ENCODE measurements at regions not wholly inside any gene's neighbourhood (a gene's known extent, or its start where the extent isn't known, plus 50 kb on each side); places are given as distances from the start of the nearest gene placed in this dataset.

DNA sequence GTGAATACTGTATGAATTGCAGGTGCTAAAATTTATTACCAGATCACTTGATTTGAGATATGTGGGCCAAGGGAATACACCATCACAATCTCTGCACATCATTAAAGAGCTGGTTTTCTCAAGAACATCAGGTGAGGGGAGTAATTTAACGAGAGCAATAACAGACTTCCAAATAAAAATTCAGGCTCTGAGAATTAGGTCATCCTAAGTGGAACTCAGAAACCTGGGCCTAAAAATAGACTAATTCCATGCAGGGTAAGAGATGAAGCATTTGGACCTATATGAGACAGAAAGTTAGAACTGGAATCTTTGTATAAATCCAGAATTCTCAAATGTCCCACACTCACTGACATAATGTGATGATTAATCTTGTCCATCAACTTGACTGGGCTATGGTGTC lies 331.1 kb downstream of the ZNF621 start:
- TF ChIP-seq, protein P1, sequence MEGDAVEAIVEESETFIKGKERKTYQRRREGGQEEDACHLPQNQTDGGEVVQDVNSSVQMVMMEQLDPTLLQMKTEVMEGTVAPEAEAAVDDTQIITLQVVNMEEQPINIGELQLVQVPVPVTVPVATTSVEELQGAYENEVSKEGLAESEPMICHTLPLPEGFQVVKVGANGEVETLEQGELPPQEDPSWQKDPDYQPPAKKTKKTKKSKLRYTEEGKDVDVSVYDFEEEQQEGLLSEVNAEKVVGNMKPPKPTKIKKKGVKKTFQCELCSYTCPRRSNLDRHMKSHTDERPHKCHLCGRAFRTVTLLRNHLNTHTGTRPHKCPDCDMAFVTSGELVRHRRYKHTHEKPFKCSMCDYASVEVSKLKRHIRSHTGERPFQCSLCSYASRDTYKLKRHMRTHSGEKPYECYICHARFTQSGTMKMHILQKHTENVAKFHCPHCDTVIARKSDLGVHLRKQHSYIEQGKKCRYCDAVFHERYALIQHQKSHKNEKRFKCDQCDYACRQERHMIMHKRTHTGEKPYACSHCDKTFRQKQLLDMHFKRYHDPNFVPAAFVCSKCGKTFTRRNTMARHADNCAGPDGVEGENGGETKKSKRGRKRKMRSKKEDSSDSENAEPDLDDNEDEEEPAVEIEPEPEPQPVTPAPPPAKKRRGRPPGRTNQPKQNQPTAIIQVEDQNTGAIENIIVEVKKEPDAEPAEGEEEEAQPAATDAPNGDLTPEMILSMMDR (IDR thresholded peaks at IDR 0.05; ENCODE audit: control extremely low read depth, extremely low read depth, low read depth, missing control alignments), result no peak
- DNase-seq (ENCODE audit: extremely low spot score), result no peak
- ChIA-PET POLR2A (no interaction called here), CTCF (interaction anchor here (1.5 kb wide), 1 partner anchor 14 kb away, joined by 3 read pairs; no protein-coding TSS in a partner anchor)

DNA sequence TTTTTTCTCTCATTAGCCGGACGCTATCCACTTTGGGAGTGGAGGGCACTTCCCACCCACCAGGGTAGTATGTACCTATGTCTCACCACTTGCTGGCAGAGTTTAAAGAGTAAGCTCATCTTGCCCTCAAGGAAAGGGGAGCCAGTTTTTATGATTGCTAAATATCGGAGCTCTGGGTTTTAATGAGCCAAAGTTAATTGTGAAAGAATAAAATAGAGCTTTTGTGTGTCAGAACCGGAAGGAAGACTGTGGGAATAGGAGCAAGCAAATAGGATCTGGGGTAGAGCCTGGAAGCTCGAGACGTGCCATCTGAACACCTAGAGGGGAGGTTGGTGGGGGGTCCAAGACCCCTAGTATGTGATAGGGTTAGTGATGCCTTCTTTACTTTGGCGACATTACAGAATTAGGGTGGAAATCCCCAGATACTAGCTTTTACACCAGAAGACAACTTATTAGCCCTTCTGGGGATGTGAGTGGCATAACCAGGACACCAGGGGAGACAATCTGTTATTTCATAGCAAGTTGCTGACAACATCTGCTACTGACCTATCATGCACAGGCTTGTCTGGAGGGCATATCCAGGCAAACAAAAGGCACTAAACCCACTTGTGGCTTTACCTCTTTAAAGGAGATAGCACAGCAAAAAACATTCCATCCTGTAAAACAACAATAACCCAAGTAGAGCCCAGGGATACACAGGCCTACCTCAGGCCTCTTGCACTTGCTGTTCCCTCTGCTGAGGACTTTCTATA lies 333.8 kb downstream of the ZNF621 start:
- DNase-seq (ENCODE audit: extremely low spot score), result no peak
- TF ChIP-seq, protein P1 (IDR thresholded peaks at IDR 0.05; ENCODE audit: control extremely low read depth, extremely low read depth, low read depth, missing control alignments), result no peak
- CTCF ChIA-PET, result interaction anchor here (0.6 to 1.2 kb wide), 2 partner anchors 14 to 70 kb away, joined by 3 read pairs; no protein-coding TSS in a partner anchor
- POLR2A ChIA-PET, result no interaction called here

DNA sequence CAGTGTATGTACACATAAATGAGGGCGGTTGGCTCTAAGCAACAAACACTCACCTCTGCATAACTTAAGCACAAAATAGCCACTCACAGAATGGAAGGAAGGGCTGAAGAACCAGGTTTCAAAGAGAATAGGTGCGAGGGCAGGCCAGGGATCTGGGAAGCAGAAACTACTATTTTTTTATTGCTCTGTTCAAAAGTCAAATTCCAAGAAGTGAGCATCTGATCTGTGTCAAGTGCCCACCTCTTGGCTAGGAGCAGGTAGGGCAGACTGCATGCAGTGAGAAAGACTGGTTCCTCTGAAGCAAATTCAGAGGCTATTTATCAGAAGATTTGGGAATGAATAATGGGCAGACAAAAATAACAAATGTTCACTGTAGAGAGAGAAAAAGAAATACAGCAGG lies 336.4 kb upstream of the CTNNB1 start:
- DNase-seq (ENCODE audit: extremely low spot score), result no peak
- ChIA-PET POLR2A (no interaction called here), CTCF (no interaction called here)

DNA sequence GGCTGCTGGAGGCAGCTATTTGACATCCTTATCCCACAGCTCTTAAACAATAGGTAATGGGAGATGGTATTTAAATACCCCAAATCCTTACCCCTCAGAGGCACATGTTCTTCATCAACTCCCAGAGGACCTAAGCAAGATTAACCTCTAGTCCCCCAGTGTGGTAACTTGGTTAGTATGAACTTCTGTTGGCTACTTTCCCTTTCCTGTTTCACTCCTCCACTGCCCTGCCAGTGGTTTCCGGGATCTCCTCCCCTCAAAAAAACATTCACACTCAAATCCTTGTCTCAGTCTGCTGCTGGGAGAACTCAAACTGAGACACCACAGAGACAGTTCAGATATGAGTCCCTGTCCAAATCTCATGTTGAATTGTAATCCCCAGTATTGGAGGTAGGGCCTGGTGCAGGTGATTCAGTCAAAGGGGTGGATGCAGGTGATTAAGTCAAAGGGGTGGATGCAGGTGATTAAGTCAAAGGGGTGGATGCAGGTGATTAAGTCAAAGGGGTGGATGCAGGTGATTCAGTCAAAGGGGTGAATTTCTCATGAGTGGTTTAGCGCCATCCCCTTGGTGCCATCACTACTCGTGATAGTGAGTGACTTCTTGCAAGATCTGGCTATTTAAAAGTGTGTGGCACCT lies 335.0 kb upstream of the CTNNB1 start:
- POLR2A ChIA-PET, result no interaction called here
- TF ChIP-seq, protein P1 (IDR thresholded peaks at IDR 0.05; ENCODE audit: control extremely low read depth, extremely low read depth, low read depth, missing control alignments), result no peak
- no peak for DNase-seq (ENCODE audit: extremely low spot score)
- CTCF ChIA-PET, result no interaction called here

More for the DNA sequence above, 336.4 kb upstream of the CTNNB1 start:
- TF ChIP-seq, protein P1 (IDR thresholded peaks at IDR 0.05; ENCODE audit: control extremely low read depth, extremely low read depth, low read depth, missing control alignments), result no peak

DNA sequence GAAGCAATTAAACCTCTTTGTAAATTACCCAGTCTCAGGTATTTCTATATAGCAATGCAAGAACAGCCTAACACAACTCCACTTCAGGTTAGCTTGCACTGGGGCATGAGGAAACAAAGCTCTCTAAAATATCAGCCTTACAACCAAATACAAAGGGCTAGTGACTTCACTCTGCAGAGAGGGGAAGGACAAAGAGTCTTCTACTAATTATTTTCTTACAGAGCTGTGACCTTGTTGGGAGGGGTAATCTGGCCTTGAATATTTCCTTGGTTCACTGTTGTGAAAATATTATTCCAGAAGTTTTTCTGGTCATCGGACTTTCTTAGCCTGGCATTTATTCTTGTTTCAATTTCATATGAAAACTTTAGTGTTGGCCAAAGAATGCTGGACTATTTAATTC lies 334.4 kb upstream of the CTNNB1 start:
- ChIA-PET CTCF (interaction anchor here (0.9 to 1.0 kb wide), 2 partner anchors 26 to 29 kb away, joined by 3 read pairs; no protein-coding TSS in a partner anchor), POLR2A (no interaction called here)
- TF ChIP-seq, protein P1 (IDR thresholded peaks at IDR 0.05; ENCODE audit: control extremely low read depth, extremely low read depth, low read depth, missing control alignments), result no peak
- no peak for DNase-seq (ENCODE audit: extremely low spot score)

DNA sequence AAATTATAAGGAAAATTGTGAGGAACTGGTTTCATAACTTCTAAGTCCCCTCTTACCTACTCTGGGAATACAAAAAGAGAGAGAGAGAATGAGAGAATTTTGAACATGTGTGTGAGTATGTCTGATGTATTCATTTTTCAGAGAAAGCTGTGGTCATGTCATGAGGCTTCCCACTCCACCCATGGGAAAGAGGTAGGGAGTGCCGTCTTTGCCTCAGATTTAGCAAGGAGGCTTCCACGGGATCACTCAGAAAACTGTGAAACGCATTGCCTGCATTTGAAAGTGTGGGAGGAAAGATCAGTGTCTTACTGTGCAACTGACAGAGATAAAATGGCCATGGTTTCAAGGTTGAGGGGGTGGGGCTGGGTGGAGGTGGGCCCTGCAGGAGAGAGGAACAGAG lies 331.5 kb upstream of the CTNNB1 start:
- TF ChIP-seq, protein P1 (IDR thresholded peaks at IDR 0.05; ENCODE audit: control extremely low read depth, extremely low read depth, low read depth, missing control alignments), result no peak
- ChIA-PET CTCF (no interaction called here), POLR2A (no interaction called here)
- DNase-seq (ENCODE audit: extremely low spot score), result no peak

All from GM10248 (cell line).